Activated T-helper 1 cell treated with anti-CD3 and anti-CD28 coated beads, Interleukin-12 subunit alpha, Interleukin-12 subunit beta, Interleukin-2, Interleukin-4 antibody, amounts not matched to agents 30 ng/mL and 10 ng/mL and 1 ng/mL, durations not matched to agents 14 hours and 24 hours and 36 hours (primary cell): ENCODE measurements at regions not wholly inside any gene's neighbourhood (a gene's known extent, or its start where the extent isn't known, plus 50 kb on each side); places are given as distances from the start of the nearest gene placed in this dataset.
"Not testable (repeated sequence)": the region's sequence is repeated elsewhere in the genome, so short reads cannot be mapped to it uniquely, and the experiment has no call there.

ENCODE experiments used
- DNase-seq: peaks from one replicate; pipeline ENCODE4 v3.0.0; 2021; ENCODE audit warnings: low spot score
- H3K27ac Mint-ChIP-seq: one replicate; pipeline ENCODE4 v1.8.0; 2021; ENCODE audit warnings: mild to moderate bottlenecking, mixed read lengths
- H3K27me3 Mint-ChIP-seq: one replicate; pipeline ENCODE4 v1.8.0; 2022; ENCODE audit warnings: mild to moderate bottlenecking, moderate library complexity, mixed read lengths; ENCODE audit not compliant: insufficient read depth
- H3K36me3 Mint-ChIP-seq: one replicate; pipeline ENCODE4 v1.8.0; 2021; ENCODE audit warnings: low read depth, mixed read lengths
- H3K4me1 Mint-ChIP-seq: one replicate; pipeline ENCODE4 v1.8.0; 2021; ENCODE audit warnings: low read depth, mixed read lengths
- H3K4me3 Mint-ChIP-seq: one replicate; pipeline ENCODE4 v1.8.0; 2021; ENCODE audit warnings: mild to moderate bottlenecking, moderate library complexity, mixed read lengths
- H3K9me3 Mint-ChIP-seq: one replicate; pipeline ENCODE4 v1.8.0; 2021; ENCODE audit warnings: mixed read lengths
- intact Hi-C: fragments of 100-400 bp; cut with micrococcal nuclease; formaldehyde crosslinking; loops from one replicate; pipeline ENCODE4 v1.15.1; 2024

- H3K27me3 Mint-ChIP-seq, result peaks cover 2% of the 10 kb centered on the region
- intact Hi-C loops, result no loop called here
- no peak for DNase-seq
- H3K36me3 Mint-ChIP-seq, result no peaks in the 10 kb centered on the region
- no peaks in the 10 kb centered on the region for H3K9me3 Mint-ChIP-seq
- H3K4me1 Mint-ChIP-seq, result peaks cover 45% of the 10 kb centered on the region
- peak overlapping the region; percentile 48 for H3K27ac Mint-ChIP-seq
- H3K4me3 Mint-ChIP-seq, result no peak overlapping the region
Observed at GRCh38 chrX:124242131-124242530, 90.3 kb upstream of the TEX13D start.

GRCh38 chrX:124249345-124249744, 83.1 kb upstream of the TEX13D start:
- H3K36me3 Mint-ChIP-seq, result peaks cover 2% of the 10 kb centered on the region

GRCh38 chrX:124250835-124251437, 81.5 kb upstream of the TEX13D start:
- Mint-ChIP-seq H3K4me1 (peaks cover 12% of the 10 kb centered on the region), H3K36me3 (peaks cover 2% of the 10 kb centered on the region), H3K9me3 (no peaks in the 10 kb centered on the region), H3K27ac (no peak overlapping the region), H3K27me3 (no peaks in the 10 kb centered on the region), H3K4me3 (no peak overlapping the region)
- DNase-seq, result no peak
- intact Hi-C loops, result no loop called here

More at GRCh38 chrX:124249345-124249744, 83.1 kb upstream of the TEX13D start:
- H3K4me3 Mint-ChIP-seq, result no peak overlapping the region
- no peak overlapping the region for H3K27ac Mint-ChIP-seq
- intact Hi-C loops, result no loop called here
- DNase-seq, result no peak
- H3K9me3 Mint-ChIP-seq, result no peaks in the 10 kb centered on the region
- no peaks in the 10 kb centered on the region for H3K27me3 Mint-ChIP-seq
- H3K4me1 Mint-ChIP-seq, result peaks cover 12% of the 10 kb centered on the region

- Mint-ChIP-seq H3K27me3 (no peaks in the 10 kb centered on the region), H3K27ac (no peak overlapping the region), H3K4me3 (no peak overlapping the region), H3K4me1 (peaks cover 19% of the 10 kb centered on the region), H3K9me3 (no peaks in the 10 kb centered on the region), H3K36me3 (no peaks in the 10 kb centered on the region)
- DNase-seq, result no peak
- intact Hi-C loops, result no loop called here
Observed at GRCh38 chrX:124254611-124255010, 77.8 kb upstream of the TEX13D start.

GRCh38 chrX:124256216-124256615, 76.2 kb upstream of the TEX13D start:
- intact Hi-C loops, result no loop called here
- H3K27me3 Mint-ChIP-seq, result no peaks in the 10 kb centered on the region
- peaks cover 17% of the 10 kb centered on the region for H3K4me1 Mint-ChIP-seq
- H3K9me3 Mint-ChIP-seq, result no peaks in the 10 kb centered on the region
- DNase-seq, result no peak
- no peak overlapping the region for H3K27ac Mint-ChIP-seq
- no peak overlapping the region for H3K4me3 Mint-ChIP-seq
- no peaks in the 10 kb centered on the region for H3K36me3 Mint-ChIP-seq

GRCh38 chrX:124256629-124257380, 75.7 kb upstream of the TEX13D start:
- H3K27ac Mint-ChIP-seq, result no peak overlapping the region
- intact Hi-C loops, result no loop called here
- H3K9me3 Mint-ChIP-seq, result no peaks in the 10 kb centered on the region
- no peak for DNase-seq
- no peaks in the 10 kb centered on the region for H3K36me3 Mint-ChIP-seq
- H3K4me3 Mint-ChIP-seq, result no peak overlapping the region
- no peaks in the 10 kb centered on the region for H3K27me3 Mint-ChIP-seq
- peaks cover 13% of the 10 kb centered on the region for H3K4me1 Mint-ChIP-seq

- no peaks in the 10 kb centered on the region for H3K36me3 Mint-ChIP-seq
- no peaks in the 10 kb centered on the region for H3K9me3 Mint-ChIP-seq
- intact Hi-C loops, result loop anchor here (1.0 to 2.0 kb wide), 2 partner anchors 18 to 45 kb away; no protein-coding TSS in a partner anchor
- H3K4me3 Mint-ChIP-seq, result no peak overlapping the region
- peak overlapping the region; percentile 27 for H3K27ac Mint-ChIP-seq
- DNase-seq, result no peak
- H3K4me1 Mint-ChIP-seq, result peaks cover 13% of the 10 kb centered on the region
- H3K27me3 Mint-ChIP-seq, result no peaks in the 10 kb centered on the region
Observed at GRCh38 chrX:124257924-124258702, 74.3 kb upstream of the TEX13D start.

- no peaks in the 10 kb centered on the region for H3K27me3 Mint-ChIP-seq
- no peaks in the 10 kb centered on the region for H3K9me3 Mint-ChIP-seq
- peaks cover 13% of the 10 kb centered on the region for H3K4me1 Mint-ChIP-seq
- intact Hi-C loops, result no loop called here
- H3K36me3 Mint-ChIP-seq, result no peaks in the 10 kb centered on the region
- H3K27ac Mint-ChIP-seq, result no peak overlapping the region
- DNase-seq, result no peak
- no peak overlapping the region for H3K4me3 Mint-ChIP-seq
Observed at GRCh38 chrX:124260845-124261244, 71.6 kb upstream of the TEX13D start.

- no peak for DNase-seq
- Mint-ChIP-seq H3K4me1 (peaks cover 9% of the 10 kb centered on the region), H3K27ac (no peak overlapping the region), H3K27me3 (no peaks in the 10 kb centered on the region), H3K4me3 (no peak overlapping the region), H3K36me3 (peaks cover 3% of the 10 kb centered on the region), H3K9me3 (no peaks in the 10 kb centered on the region)
- intact Hi-C loops, result no loop called here
Observed at GRCh38 chrX:124263743-124264142, 68.7 kb upstream of the TEX13D start.

- H3K9me3 Mint-ChIP-seq, result no peaks in the 10 kb centered on the region
- intact Hi-C loops, result no loop called here
- H3K4me3 Mint-ChIP-seq, result no peak overlapping the region
- H3K36me3 Mint-ChIP-seq, result peaks cover 3% of the 10 kb centered on the region
- H3K27me3 Mint-ChIP-seq, result no peaks in the 10 kb centered on the region
- H3K27ac Mint-ChIP-seq, result no peak overlapping the region
- no peak for DNase-seq
- H3K4me1 Mint-ChIP-seq, result peaks cover 6% of the 10 kb centered on the region
Observed at GRCh38 chrX:124268099-124268498, 64.4 kb upstream of the TEX13D start.

GRCh38 chrX:124269881-124270280, 62.6 kb upstream of the TEX13D start:
- H3K36me3 Mint-ChIP-seq, result peaks cover 3% of the 10 kb centered on the region
- intact Hi-C loops, result no loop called here
- no peak overlapping the region for H3K4me3 Mint-ChIP-seq
- H3K27me3 Mint-ChIP-seq, result no peaks in the 10 kb centered on the region
- peaks cover 6% of the 10 kb centered on the region for H3K4me1 Mint-ChIP-seq
- H3K27ac Mint-ChIP-seq, result no peak overlapping the region
- H3K9me3 Mint-ChIP-seq, result no peaks in the 10 kb centered on the region
- no peak for DNase-seq

GRCh38 chrX:124271599-124271998, 60.9 kb upstream of the TEX13D start:
- H3K4me1 Mint-ChIP-seq, intact Hi-C loops, DNase-seq, H3K9me3 Mint-ChIP-seq, H3K27ac Mint-ChIP-seq, H3K27me3 Mint-ChIP-seq, H3K4me3 Mint-ChIP-seq, H3K36me3 Mint-ChIP-seq: not testable (repeated sequence)

- Mint-ChIP-seq H3K4me1 (peaks cover 6% of the 10 kb centered on the region), H3K9me3 (no peaks in the 10 kb centered on the region), H3K27ac (no peak overlapping the region), H3K36me3 (peaks cover 3% of the 10 kb centered on the region), H3K4me3 (no peak overlapping the region), H3K27me3 (no peaks in the 10 kb centered on the region)
- intact Hi-C loops, result no loop called here
- no peak for DNase-seq
Observed at GRCh38 chrX:124272370-124272982, 60.0 kb upstream of the TEX13D start.
